ENCODE measurements at regions not wholly inside any gene's neighbourhood (a gene's known extent, or its start where the extent isn't known, plus 50 kb on each side); places are given as distances from the start of the nearest gene placed in this dataset.

DNA sequence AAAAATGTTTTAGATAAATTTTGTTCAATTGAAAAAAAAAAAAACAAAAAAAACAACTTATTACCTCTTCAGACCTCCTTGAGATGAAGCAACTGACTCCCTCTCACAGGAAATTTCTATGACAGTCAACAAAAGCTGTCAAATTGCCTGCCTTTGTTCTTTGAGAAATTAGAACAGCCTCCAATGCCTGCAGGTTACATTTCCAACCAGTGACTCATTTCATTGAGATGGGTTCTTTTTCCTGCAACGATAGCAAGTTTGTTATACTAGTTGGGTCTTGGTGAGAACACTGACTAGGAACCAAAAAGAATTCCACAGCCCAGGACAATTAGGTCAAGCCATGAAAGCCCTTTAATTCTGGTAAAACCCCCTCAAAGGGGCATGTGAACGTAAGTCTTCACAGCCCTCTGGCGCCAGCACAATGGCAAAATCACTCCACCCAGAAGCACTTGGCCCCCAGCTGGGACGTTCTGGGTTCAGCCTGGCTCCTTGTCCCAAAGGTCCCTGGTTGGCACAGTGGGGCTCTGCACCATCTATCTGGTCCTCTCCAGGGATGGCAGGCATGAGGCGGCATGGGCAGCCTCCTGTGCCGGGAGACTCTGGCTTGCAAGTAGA is 87.0 kb downstream of the SPP2 start:
- Histone ChIP-seq H3K36me3 (replicated peaks; ENCODE audit: insufficient read depth, low read length) (no peaks in the 10 kb centered on the region), H3K4me1 (ENCODE audit: low read length) (no peaks in the 10 kb centered on the region), H3K4me3 (ENCODE audit: low read length) (no peak overlapping the region), H3F3A (ENCODE audit: insufficient read depth, low read length) (no peaks in the 10 kb centered on the region), H3K79me2 (ENCODE audit: low read length) (no peaks in the 10 kb centered on the region), H3K9me2 (replicated peaks; ENCODE audit: insufficient read depth, low read length) (no peaks in the 10 kb centered on the region), H3K9me3 (replicated peaks; ENCODE audit: insufficient read depth, low read length) (no peaks in the 10 kb centered on the region), H3K27me3 (replicated peaks; ENCODE audit: insufficient read depth, low read length) (no peaks in the 10 kb centered on the region), H4K20me1 (ENCODE audit: insufficient read depth, low read length) (no peaks in the 10 kb centered on the region), H3K27ac (ENCODE audit: low read length) (no peak overlapping the region), H3K4me2 (ENCODE audit: low read depth, low read length) (no peak overlapping the region), H2AFZ (ENCODE audit: low read length) (no peak overlapping the region), H3K9ac (ENCODE audit: low read length) (no peak overlapping the region)
- no peak for DNase-seq
- TF ChIP-seq, protein P1, sequence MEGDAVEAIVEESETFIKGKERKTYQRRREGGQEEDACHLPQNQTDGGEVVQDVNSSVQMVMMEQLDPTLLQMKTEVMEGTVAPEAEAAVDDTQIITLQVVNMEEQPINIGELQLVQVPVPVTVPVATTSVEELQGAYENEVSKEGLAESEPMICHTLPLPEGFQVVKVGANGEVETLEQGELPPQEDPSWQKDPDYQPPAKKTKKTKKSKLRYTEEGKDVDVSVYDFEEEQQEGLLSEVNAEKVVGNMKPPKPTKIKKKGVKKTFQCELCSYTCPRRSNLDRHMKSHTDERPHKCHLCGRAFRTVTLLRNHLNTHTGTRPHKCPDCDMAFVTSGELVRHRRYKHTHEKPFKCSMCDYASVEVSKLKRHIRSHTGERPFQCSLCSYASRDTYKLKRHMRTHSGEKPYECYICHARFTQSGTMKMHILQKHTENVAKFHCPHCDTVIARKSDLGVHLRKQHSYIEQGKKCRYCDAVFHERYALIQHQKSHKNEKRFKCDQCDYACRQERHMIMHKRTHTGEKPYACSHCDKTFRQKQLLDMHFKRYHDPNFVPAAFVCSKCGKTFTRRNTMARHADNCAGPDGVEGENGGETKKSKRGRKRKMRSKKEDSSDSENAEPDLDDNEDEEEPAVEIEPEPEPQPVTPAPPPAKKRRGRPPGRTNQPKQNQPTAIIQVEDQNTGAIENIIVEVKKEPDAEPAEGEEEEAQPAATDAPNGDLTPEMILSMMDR (IDR thresholded peaks at IDR 0.05; ENCODE audit: low read length) = no peak
- TF ChIP-seq EZH2 (optimal IDR thresholded peaks at IDR 0.05; ENCODE audit: low read depth, low read length) (no peak), EZH2phosphoT487 (IDR thresholded peaks at IDR 0.05; ENCODE audit: low read length) (no peak)

DNA sequence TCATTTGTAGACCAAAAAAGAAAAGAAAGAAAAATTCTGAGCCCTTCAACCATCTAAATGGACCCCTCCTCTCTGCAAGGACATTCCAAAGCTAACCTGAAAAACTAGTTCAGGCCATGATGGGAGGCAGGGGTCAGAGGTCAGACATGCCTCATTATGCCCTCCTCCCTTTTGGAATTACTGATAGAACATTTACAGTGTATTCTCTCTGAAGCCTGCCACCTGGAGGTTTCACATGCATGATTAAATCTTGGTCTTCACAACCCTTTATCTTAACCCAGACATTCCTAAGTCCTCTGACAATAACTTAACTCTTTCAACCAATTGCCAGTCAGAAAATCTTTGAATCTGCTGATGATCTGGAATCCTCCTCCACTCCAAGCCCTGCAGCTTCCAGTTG is 86.0 kb downstream of the SPP2 start:
- DNase-seq = peak; percentile 39
- H2AFZ ChIP-seq (ENCODE audit: low read length) = no peak overlapping the region
- no peaks in the 10 kb centered on the region for H3K9me2 ChIP-seq (replicated peaks; ENCODE audit: insufficient read depth, low read length)
- H4K20me1 ChIP-seq (ENCODE audit: insufficient read depth, low read length) = no peaks in the 10 kb centered on the region
- no peak overlapping the region for H3K27ac ChIP-seq (ENCODE audit: low read length)
- no peaks in the 10 kb centered on the region for H3K27me3 ChIP-seq (replicated peaks; ENCODE audit: insufficient read depth, low read length)
- TF ChIP-seq, protein P1 (IDR thresholded peaks at IDR 0.05; ENCODE audit: low read length) = peak; percentile 30
- TF ChIP-seq EZH2 (optimal IDR thresholded peaks at IDR 0.05; ENCODE audit: low read depth, low read length) = no peak
- no peak for TF ChIP-seq EZH2phosphoT487 (IDR thresholded peaks at IDR 0.05; ENCODE audit: low read length)
- no peaks in the 10 kb centered on the region for H3K4me1 ChIP-seq (ENCODE audit: low read length)
- no peak overlapping the region for H3K4me2 ChIP-seq (ENCODE audit: low read depth, low read length)
- H3K79me2 ChIP-seq (ENCODE audit: low read length) = no peaks in the 10 kb centered on the region
- no peak overlapping the region for H3K9ac ChIP-seq (ENCODE audit: low read length)
- H3K36me3 ChIP-seq (replicated peaks; ENCODE audit: insufficient read depth, low read length) = no peaks in the 10 kb centered on the region
- H3F3A ChIP-seq (ENCODE audit: insufficient read depth, low read length) = no peaks in the 10 kb centered on the region
- H3K4me3 ChIP-seq (ENCODE audit: low read length) = no peak overlapping the region
- no peaks in the 10 kb centered on the region for H3K9me3 ChIP-seq (replicated peaks; ENCODE audit: insufficient read depth, low read length)

DNA sequence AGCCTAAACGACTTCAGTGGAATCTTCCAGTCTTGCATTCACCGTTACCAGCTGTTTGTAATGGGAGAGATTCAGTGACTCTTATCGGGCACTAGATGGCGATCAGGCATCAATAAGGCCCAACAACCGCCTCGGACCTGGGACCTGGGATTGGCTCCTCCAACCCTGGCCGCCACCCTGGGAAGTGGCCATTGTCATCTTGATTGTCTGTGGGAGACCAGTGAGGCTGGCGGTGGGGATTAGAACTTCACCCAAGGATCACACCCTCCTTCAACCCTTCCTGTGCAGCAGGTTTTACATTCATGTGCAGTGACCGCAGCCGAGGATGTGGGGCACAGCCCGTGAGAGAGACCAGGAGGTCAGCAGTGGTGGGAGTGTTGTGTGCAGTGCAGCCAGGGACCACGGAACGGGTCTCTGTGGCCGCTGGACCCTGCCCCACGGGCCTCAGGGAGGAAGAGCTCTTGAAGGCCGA is 85.3 kb downstream of the SPP2 start:
- H3K27ac ChIP-seq (ENCODE audit: low read length) = no peak overlapping the region
- DNase-seq = peak; percentile 73
- no peaks in the 10 kb centered on the region for H3K9me2 ChIP-seq (replicated peaks; ENCODE audit: insufficient read depth, low read length)
- H3K79me2 ChIP-seq (ENCODE audit: low read length) = no peaks in the 10 kb centered on the region
- no peaks in the 10 kb centered on the region for H3K9me3 ChIP-seq (replicated peaks; ENCODE audit: insufficient read depth, low read length)
- no peaks in the 10 kb centered on the region for H3F3A ChIP-seq (ENCODE audit: insufficient read depth, low read length)
- TF ChIP-seq EZH2phosphoT487 (IDR thresholded peaks at IDR 0.05; ENCODE audit: low read length) = no peak
- TF ChIP-seq, protein P1 (IDR thresholded peaks at IDR 0.05; ENCODE audit: low read length) = peak; percentile 80
- TF ChIP-seq EZH2 (optimal IDR thresholded peaks at IDR 0.05; ENCODE audit: low read depth, low read length) = no peak
- no peaks in the 10 kb centered on the region for H3K27me3 ChIP-seq (replicated peaks; ENCODE audit: insufficient read depth, low read length)
- H4K20me1 ChIP-seq (ENCODE audit: insufficient read depth, low read length) = no peaks in the 10 kb centered on the region
- no peaks in the 10 kb centered on the region for H3K36me3 ChIP-seq (replicated peaks; ENCODE audit: insufficient read depth, low read length)
- no peak overlapping the region for H3K4me3 ChIP-seq (ENCODE audit: low read length)
- H2AFZ ChIP-seq (ENCODE audit: low read length) = peak overlapping the region; percentile 24; the same call in 1 of the 2 replicates
- no peak overlapping the region; the same call in 1 of the 2 replicates for H3K4me2 ChIP-seq (ENCODE audit: low read depth, low read length)
- no peak overlapping the region for H3K9ac ChIP-seq (ENCODE audit: low read length)
- no peaks in the 10 kb centered on the region for H3K4me1 ChIP-seq (ENCODE audit: low read length)
